HEK293 (cell line): ENCODE measurements at regions not wholly inside any gene's neighbourhood (a gene's known extent, or its start where the extent isn't known, plus 50 kb on each side); places are given as distances from the start of the nearest gene placed in this dataset.

Experiments
- PBX3 ChIP-seq: sonication (generic); formaldehyde crosslinking; IDR thresholded peaks from 2 replicates; pipeline ENCODE4 v1.8.1; 2022; ENCODE audit warnings: mild to moderate bottlenecking, moderate library complexity, missing genetic modification reagents
- RBAK ChIP-seq: fragments of 450-650 bp; formaldehyde crosslinking; IDR thresholded peaks from 2 replicates; pipeline ENCODE4 v1.5.1; 2016; ENCODE audit warnings: missing biosample characterization, missing genetic modification characterization
- TF ChIP-seq, protein P1 (sequence below): fragments of 450-650 bp; formaldehyde crosslinking; conservative IDR thresholded peaks from 2 replicates; pipeline ENCODE4 v1.5.1; 2016; ENCODE audit warnings: low read depth, missing biosample characterization, missing genetic modification characterization

DNA sequence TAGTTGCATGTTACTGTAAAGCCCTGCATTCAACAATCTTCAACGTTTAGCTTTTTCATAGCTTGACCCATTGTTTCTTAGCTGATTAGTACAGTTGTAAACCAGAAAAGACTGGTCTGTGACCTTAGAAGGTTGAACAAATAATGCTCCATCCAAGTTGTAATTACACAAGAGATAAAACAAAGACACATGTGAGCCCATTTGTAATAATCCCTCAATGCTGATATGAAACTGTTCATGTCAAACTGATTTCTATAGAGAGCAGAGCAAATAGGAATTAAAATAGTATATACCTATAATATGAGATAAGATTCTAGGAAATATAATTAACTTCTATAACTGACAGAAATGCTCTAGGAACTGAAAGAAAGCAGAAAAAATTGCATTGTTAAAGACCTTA, 94.7 kb upstream of the SLC25A13 start:
- TF ChIP-seq RBAK (tag by site-specific recombination), result no peak
- TF ChIP-seq, protein P1, sequence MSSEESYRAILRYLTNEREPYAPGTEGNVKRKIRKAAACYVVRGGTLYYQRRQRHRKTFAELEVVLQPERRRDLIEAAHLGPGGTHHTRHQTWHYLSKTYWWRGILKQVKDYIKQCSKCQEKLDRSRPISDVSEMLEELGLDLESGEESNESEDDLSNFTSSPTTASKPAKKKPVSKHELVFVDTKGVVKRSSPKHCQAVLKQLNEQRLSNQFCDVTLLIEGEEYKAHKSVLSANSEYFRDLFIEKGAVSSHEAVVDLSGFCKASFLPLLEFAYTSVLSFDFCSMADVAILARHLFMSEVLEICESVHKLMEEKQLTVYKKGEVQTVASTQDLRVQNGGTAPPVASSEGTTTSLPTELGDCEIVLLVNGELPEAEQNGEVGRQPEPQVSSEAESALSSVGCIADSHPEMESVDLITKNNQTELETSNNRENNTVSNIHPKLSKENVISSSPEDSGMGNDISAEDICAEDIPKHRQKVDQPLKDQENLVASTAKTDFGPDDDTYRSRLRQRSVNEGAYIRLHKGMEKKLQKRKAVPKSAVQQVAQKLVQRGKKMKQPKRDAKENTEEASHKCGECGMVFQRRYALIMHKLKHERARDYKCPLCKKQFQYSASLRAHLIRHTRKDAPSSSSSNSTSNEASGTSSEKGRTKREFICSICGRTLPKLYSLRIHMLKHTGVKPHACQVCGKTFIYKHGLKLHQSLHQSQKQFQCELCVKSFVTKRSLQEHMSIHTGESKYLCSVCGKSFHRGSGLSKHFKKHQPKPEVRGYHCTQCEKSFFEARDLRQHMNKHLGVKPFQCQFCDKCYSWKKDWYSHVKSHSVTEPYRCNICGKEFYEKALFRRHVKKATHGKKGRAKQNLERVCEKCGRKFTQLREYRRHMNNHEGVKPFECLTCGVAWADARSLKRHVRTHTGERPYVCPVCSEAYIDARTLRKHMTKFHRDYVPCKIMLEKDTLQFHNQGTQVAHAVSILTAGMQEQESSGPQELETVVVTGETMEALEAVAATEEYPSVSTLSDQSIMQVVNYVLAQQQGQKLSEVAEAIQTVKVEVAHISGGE (tag by site-specific recombination), result no peak
- no peak for TF ChIP-seq PBX3 (CRISPR knock-in tag)
